ENCODE measurements at regions not wholly inside any gene's neighbourhood (a gene's known extent, or its start where the extent isn't known, plus 50 kb on each side); places are given as distances from the start of the nearest gene placed in this dataset.
A peak's percentile ranks its signal among the peaks of the same experiment; 100 is the strongest.

DNA sequence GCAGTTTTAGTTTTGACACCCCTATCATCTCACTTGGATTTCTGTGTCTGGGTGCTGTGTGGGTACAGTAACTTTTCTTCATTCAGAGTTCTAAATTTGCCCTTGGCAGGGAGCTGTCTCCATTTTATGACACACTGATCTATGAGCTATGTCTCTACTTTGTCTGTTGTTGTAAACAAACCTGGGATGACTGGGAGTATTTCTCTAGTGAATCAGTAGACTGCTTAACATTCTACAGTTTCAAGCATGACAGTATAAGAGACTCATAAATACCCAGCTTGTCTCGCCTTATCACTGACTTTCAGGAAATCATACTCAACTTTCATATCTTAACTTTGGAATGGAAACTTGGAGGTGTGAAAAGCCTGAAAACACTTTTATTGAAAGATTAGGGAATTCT, 212.1 kb upstream of the NUDT12 start:
- Histone ChIP-seq H3K36me3 (ENCODE audit: control insufficient read depth in 1 of 2, insufficient read depth in 2 of 2, low read length in 2 of 2) (no peaks in the 10 kb centered on the region), H4K20me1 (ENCODE audit: insufficient read depth) (no peaks in the 10 kb centered on the region), H3K4me3 (replicated peaks in 1 of 2; ENCODE audit: low read depth in 1 of 2, low read length in 2 of 2) (no peak overlapping the region), H3K79me2 (ENCODE audit: insufficient read depth, low read length) (no peaks in the 10 kb centered on the region), H3K27me3 (ENCODE audit: insufficient read depth, low read length) (no peaks in the 10 kb centered on the region), H3K9ac (ENCODE audit: low read length) (no peak overlapping the region), H3K9me2 (ENCODE audit: insufficient read depth) (no peaks in the 10 kb centered on the region), H3K27ac (ENCODE audit: low read depth, low read length) (no peak overlapping the region), H3K4me1 (ENCODE audit: control insufficient read depth in 1 of 2, insufficient read depth in 2 of 2, low read length in 2 of 2) (no peaks in the 10 kb centered on the region), H3K9me3 (ENCODE audit: control insufficient read depth in 1 of 2, insufficient read depth in 1 of 2, low read depth in 1 of 2, low read length in 2 of 2) (no peaks in the 10 kb centered on the region), H2AFZ (ENCODE audit: low read depth, low read length, poor library complexity, severe bottlenecking) (peak overlapping the region; percentile 79), H3K4me2 (ENCODE audit: low read length) (no peak overlapping the region)
- no peak for DNase-seq (ENCODE audit: low read depth, low spot score)
- POLR2A ChIA-PET = no interaction called here
- CTCF ChIA-PET = interaction anchor here (1.4 kb wide), 1 partner anchor 365 kb away, joined by 3 read pairs; no protein-coding TSS in a partner anchor
- RAD21 ChIA-PET (ENCODE audit: low non-redundant PET in 1 of 2, low total read pairs in 2 of 2, uncharacterized antibody in 2 of 2, unreplicated experiment in 2 of 2) = no interaction called here
- BruUV-seq (replicated peaks) = no TSS peak
- intact Hi-C loops (cut with micrococcal nuclease) = no loop called here
- ATAC-seq = no peak
- TF ChIP-seq, protein P1, sequence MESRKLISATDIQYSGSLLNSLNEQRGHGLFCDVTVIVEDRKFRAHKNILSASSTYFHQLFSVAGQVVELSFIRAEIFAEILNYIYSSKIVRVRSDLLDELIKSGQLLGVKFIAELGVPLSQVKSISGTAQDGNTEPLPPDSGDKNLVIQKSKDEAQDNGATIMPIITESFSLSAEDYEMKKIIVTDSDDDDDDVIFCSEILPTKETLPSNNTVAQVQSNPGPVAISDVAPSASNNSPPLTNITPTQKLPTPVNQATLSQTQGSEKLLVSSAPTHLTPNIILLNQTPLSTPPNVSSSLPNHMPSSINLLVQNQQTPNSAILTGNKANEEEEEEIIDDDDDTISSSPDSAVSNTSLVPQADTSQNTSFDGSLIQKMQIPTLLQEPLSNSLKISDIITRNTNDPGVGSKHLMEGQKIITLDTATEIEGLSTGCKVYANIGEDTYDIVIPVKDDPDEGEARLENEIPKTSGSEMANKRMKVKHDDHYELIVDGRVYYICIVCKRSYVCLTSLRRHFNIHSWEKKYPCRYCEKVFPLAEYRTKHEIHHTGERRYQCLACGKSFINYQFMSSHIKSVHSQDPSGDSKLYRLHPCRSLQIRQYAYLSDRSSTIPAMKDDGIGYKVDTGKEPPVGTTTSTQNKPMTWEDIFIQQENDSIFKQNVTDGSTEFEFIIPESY (IDR thresholded peaks at IDR 0.05; ENCODE audit: extremely low read depth, insufficient replicate concordance, low read length) = no peak
- TF ChIP-seq SIN3A (IDR thresholded peaks at IDR 0.05; ENCODE audit: low read depth) (no peak), FOSL1 (IDR thresholded peaks at IDR 0.05; ENCODE audit: low read depth) (no peak), YY1 (IDR thresholded peaks at IDR 0.05; ENCODE audit: extremely low read depth, insufficient replicate concordance, low read depth, low read length) (no peak), POLR2A (IDR thresholded peaks at IDR 0.05; ENCODE audit: borderline replicate concordance, extremely low read depth, insufficient read depth, insufficient read length) (no peak), ZNF274 (IDR thresholded peaks at IDR 0.05; ENCODE audit: low read depth, low read length) (no peak), CEBPB (IDR thresholded peaks at IDR 0.05; ENCODE audit: low read depth) (no peak), SRF (IDR thresholded peaks at IDR 0.05; ENCODE audit: low read depth) (no peak), EGR1 (IDR thresholded peaks at IDR 0.05; ENCODE audit: low read depth) (no peak), TCF7L2 (IDR thresholded peaks at IDR 0.05; ENCODE audit: borderline replicate concordance, extremely low read depth, insufficient read depth, insufficient read length) (no peak), JUND (IDR thresholded peaks at IDR 0.05) (no peak), CBX3 (IDR thresholded peaks at IDR 0.05; ENCODE audit: low read depth) (no peak), SP1 (IDR thresholded peaks at IDR 0.05; ENCODE audit: low read depth) (no peak), EZH2 (IDR thresholded peaks at IDR 0.05) (no peak)
- TF ChIP-seq, protein P2, sequence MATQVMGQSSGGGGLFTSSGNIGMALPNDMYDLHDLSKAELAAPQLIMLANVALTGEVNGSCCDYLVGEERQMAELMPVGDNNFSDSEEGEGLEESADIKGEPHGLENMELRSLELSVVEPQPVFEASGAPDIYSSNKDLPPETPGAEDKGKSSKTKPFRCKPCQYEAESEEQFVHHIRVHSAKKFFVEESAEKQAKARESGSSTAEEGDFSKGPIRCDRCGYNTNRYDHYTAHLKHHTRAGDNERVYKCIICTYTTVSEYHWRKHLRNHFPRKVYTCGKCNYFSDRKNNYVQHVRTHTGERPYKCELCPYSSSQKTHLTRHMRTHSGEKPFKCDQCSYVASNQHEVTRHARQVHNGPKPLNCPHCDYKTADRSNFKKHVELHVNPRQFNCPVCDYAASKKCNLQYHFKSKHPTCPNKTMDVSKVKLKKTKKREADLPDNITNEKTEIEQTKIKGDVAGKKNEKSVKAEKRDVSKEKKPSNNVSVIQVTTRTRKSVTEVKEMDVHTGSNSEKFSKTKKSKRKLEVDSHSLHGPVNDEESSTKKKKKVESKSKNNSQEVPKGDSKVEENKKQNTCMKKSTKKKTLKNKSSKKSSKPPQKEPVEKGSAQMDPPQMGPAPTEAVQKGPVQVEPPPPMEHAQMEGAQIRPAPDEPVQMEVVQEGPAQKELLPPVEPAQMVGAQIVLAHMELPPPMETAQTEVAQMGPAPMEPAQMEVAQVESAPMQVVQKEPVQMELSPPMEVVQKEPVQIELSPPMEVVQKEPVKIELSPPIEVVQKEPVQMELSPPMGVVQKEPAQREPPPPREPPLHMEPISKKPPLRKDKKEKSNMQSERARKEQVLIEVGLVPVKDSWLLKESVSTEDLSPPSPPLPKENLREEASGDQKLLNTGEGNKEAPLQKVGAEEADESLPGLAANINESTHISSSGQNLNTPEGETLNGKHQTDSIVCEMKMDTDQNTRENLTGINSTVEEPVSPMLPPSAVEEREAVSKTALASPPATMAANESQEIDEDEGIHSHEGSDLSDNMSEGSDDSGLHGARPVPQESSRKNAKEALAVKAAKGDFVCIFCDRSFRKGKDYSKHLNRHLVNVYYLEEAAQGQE (IDR thresholded peaks at IDR 0.05; ENCODE audit: low read depth) = no peak
- TF ChIP-seq, protein P3, sequence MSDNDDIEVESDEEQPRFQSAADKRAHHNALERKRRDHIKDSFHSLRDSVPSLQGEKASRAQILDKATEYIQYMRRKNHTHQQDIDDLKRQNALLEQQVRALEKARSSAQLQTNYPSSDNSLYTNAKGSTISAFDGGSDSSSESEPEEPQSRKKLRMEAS (IDR thresholded peaks at IDR 0.05) = no peak
- TF ChIP-seq, protein P4, sequence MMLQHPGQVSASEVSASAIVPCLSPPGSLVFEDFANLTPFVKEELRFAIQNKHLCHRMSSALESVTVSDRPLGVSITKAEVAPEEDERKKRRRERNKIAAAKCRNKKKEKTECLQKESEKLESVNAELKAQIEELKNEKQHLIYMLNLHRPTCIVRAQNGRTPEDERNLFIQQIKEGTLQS (IDR thresholded peaks at IDR 0.05) = no peak
- TF ChIP-seq, protein P5, sequence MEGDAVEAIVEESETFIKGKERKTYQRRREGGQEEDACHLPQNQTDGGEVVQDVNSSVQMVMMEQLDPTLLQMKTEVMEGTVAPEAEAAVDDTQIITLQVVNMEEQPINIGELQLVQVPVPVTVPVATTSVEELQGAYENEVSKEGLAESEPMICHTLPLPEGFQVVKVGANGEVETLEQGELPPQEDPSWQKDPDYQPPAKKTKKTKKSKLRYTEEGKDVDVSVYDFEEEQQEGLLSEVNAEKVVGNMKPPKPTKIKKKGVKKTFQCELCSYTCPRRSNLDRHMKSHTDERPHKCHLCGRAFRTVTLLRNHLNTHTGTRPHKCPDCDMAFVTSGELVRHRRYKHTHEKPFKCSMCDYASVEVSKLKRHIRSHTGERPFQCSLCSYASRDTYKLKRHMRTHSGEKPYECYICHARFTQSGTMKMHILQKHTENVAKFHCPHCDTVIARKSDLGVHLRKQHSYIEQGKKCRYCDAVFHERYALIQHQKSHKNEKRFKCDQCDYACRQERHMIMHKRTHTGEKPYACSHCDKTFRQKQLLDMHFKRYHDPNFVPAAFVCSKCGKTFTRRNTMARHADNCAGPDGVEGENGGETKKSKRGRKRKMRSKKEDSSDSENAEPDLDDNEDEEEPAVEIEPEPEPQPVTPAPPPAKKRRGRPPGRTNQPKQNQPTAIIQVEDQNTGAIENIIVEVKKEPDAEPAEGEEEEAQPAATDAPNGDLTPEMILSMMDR (IDR thresholded peaks at IDR 0.05 in 2 of 3, conservative IDR thresholded peaks at IDR 0.05 in 1 of 3; ENCODE audit: borderline replicate concordance in 1 of 3, insufficient read depth in 1 of 3, low read depth in 2 of 3, low read length in 2 of 3) = no peak

Measured in HCT116 (cell line).